Thyroid gland (tissue), 4 donors: ENCODE measurements at regions not wholly inside any gene's neighbourhood (a gene's known extent, or its start where the extent isn't known, plus 50 kb on each side); places are given as distances from the start of the nearest gene placed in this dataset.

Experiments
- CTCF ChIP-seq, 6 experiments: fragments of 200-600 bp in 3 of 6; fragments of 450-650 bp in 3 of 6; sonication (generic) in 3 of 6; IDR thresholded peaks; one replicate each; pipeline ENCODE4 v1.5.1; 2016 to 2019; ENCODE audit warnings: antibody characterized with exemption in 6 of 6, mild to moderate bottlenecking in 2 of 6, inconsistent platforms in 1 of 6, moderate library complexity in 1 of 6
- POLR2A ChIP-seq, 2 donors: fragments of 450-650 bp; IDR thresholded peaks; one replicate each; pipeline ENCODE4 v1.6.1; 2017; ENCODE audit warnings: antibody characterized with exemption in 2 of 2, mild to moderate bottlenecking in 2 of 2, moderate library complexity in 1 of 2

- TF ChIP-seq POLR2A (IDR thresholded peaks at IDR 0.05) (no peak), CTCF (IDR thresholded peaks at IDR 0.05) (no peak)
Measured at GRCh38 chr2:34552337-34552736, 953.2 kb upstream of the FAM98A start.
